ENCODE measurements at regions not wholly inside any gene's neighbourhood (a gene's known extent, or its start where the extent isn't known, plus 50 kb on each side); places are given as distances from the start of the nearest gene placed in this dataset.

- no peak for TF ChIP-seq GATA2 (IDR thresholded peaks at IDR 0.05; ENCODE audit: low read depth, low read length)
- no peak for TF ChIP-seq GATA3 (IDR thresholded peaks at IDR 0.05; ENCODE audit: low read depth, low read length)
Measured at GRCh38 chr2:210768329-210768910, 212.0 kb downstream of the CPS1 start.
